ENCODE measurements at regions not wholly inside any gene's neighbourhood (a gene's known extent, or its start where the extent isn't known, plus 50 kb on each side); places are given as distances from the start of the nearest gene placed in this dataset.

GRCh38 chr11:106395716-106396349, 318.4 kb downstream of the AASDHPPT start:
- H3K27me3 Mint-ChIP-seq: no peaks in the 10 kb centered on the region
- H3K9me3 Mint-ChIP-seq: peaks cover 13 to 23% of the 10 kb centered on the region in 2 donors
- H3K4me3 Mint-ChIP-seq: no peak overlapping the region
- H3K36me3 Mint-ChIP-seq (ENCODE audit: insufficient read depth): no peaks in the 10 kb centered on the region
- no peak for DNase-seq
- H3K4me1 Mint-ChIP-seq (ENCODE audit: low read depth in 2 of 2): no peaks in the 10 kb centered on the region
- ATAC-seq (replicated peaks): no peak
- H3K27ac Mint-ChIP-seq: no peak overlapping the region

DNA sequence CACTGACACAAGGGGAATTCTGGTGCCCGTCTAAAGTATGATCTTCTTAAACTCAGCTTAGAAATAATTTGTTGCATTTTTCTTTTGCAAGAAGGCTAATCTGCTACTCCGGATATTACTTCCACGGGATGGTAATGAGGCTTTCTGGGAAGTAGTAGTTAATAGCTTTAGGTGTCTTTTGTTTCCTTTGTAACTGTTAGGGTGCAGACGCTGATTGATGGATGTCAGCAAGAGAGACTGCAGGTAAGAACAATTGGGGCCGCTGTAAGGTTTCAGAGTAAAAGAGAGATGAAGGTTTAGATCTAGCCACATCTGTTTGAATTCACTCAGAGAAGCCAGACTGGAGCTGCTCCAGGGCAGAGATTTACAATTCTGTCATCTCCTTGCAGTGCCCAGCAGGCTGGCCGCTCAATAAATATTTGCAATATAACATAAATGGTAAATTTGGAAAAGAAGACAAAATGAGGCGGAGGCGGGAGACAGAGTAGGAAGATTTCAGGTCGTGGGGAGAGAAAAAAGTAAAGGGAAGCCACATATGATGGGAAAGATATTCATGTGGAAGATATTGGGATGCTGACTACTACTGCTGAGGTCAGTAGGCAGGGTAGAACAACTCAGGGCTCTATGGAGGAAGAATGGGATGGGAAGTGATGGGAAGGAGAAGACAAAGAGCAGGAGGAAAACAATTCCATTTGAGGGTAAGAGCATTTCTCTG, 320.5 kb downstream of the AASDHPPT start:
- H3K4me3 Mint-ChIP-seq: no peak overlapping the region
- no peak for ATAC-seq (replicated peaks)
- DNase-seq: no peak
- H3K9me3 Mint-ChIP-seq: peaks cover 11 to 23% of the 10 kb centered on the region in 2 donors
- no peaks in the 10 kb centered on the region for H3K27me3 Mint-ChIP-seq
- H3K36me3 Mint-ChIP-seq (ENCODE audit: insufficient read depth): no peaks in the 10 kb centered on the region
- no peaks in the 10 kb centered on the region for H3K4me1 Mint-ChIP-seq (ENCODE audit: low read depth in 2 of 2)
- H3K27ac Mint-ChIP-seq: no peak overlapping the region

- H3K4me1 Mint-ChIP-seq (ENCODE audit: low read depth in 2 of 2): no peaks in the 10 kb centered on the region
- no peaks in the 10 kb centered on the region for H3K27me3 Mint-ChIP-seq
- no peaks in the 10 kb centered on the region for H3K36me3 Mint-ChIP-seq (ENCODE audit: insufficient read depth)
- DNase-seq (no peak), ATAC-seq (replicated peaks) (no peak)
- no peak overlapping the region for H3K27ac Mint-ChIP-seq
- peaks cover 11 to 25% of the 10 kb centered on the region in 2 donors for H3K9me3 Mint-ChIP-seq
- no peak overlapping the region for H3K4me3 Mint-ChIP-seq
These were observed 321.1 kb downstream of the AASDHPPT start for GRCh38 chr11:106398502-106399075.

GRCh38 chr11:106399076-106399511, 321.6 kb downstream of the AASDHPPT start:
- Mint-ChIP-seq H3K27ac (no peak overlapping the region), H3K36me3 (ENCODE audit: insufficient read depth) (no peaks in the 10 kb centered on the region), H3K4me3 (no peak overlapping the region), H3K27me3 (no peaks in the 10 kb centered on the region), H3K9me3 (peaks cover 11 to 28% of the 10 kb centered on the region in 2 donors), H3K4me1 (ENCODE audit: low read depth in 2 of 2) (no peaks in the 10 kb centered on the region)
- ATAC-seq (replicated peaks) (no peak), DNase-seq (no peak)

GRCh38 chr11:106399624-106400023, 322.2 kb downstream of the AASDHPPT start:
- no peaks in the 10 kb centered on the region for H3K27me3 Mint-ChIP-seq

DNA sequence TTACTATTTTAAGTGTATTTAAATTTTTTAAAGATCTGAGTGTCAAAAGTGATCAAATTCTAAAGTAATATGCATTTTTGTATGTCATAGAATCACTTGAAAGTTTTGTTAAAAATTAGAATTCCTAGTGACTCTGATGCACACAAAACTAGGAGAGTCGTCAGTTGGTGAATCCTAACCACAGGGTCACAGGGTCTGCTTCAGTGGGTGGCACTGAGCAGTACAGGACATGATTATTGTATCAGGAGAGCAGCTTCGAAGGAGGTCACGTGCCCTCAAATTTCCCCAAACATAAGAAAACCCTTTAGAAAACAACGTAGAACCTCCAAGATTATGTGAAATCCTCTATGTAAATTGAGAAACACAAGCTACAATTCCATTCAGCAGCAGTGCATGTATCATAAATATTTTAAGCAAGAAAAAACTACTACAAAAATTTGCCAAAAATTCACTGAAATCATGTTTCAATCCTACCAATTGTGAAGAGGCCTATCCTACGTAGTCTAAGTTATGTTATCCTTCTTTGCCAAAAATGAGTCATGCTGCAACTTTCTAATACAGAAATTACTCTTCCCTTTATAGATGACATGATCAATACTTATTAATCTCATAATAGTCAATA, 323.6 kb downstream of the AASDHPPT start:
- no peak overlapping the region for H3K4me3 Mint-ChIP-seq
- no peaks in the 10 kb centered on the region for H3K27me3 Mint-ChIP-seq
- H3K9me3 Mint-ChIP-seq: peaks cover 12 to 21% of the 10 kb centered on the region in 2 donors
- ATAC-seq (replicated peaks): no peak
- H3K4me1 Mint-ChIP-seq (ENCODE audit: low read depth in 2 of 2): no peaks in the 10 kb centered on the region
- H3K36me3 Mint-ChIP-seq (ENCODE audit: insufficient read depth): no peaks in the 10 kb centered on the region
- DNase-seq: no peak
- H3K27ac Mint-ChIP-seq: no peak overlapping the region

More at GRCh38 chr11:106399624-106400023, 322.2 kb downstream of the AASDHPPT start:
- no peaks in the 10 kb centered on the region for H3K36me3 Mint-ChIP-seq (ENCODE audit: insufficient read depth)
- H3K4me1 Mint-ChIP-seq (ENCODE audit: low read depth in 2 of 2): no peaks in the 10 kb centered on the region
- no peak for ATAC-seq (replicated peaks)
- H3K4me3 Mint-ChIP-seq: no peak overlapping the region
- no peak overlapping the region for H3K27ac Mint-ChIP-seq
- peaks cover 11 to 27% of the 10 kb centered on the region in 2 donors for H3K9me3 Mint-ChIP-seq
- DNase-seq: no peak

DNA sequence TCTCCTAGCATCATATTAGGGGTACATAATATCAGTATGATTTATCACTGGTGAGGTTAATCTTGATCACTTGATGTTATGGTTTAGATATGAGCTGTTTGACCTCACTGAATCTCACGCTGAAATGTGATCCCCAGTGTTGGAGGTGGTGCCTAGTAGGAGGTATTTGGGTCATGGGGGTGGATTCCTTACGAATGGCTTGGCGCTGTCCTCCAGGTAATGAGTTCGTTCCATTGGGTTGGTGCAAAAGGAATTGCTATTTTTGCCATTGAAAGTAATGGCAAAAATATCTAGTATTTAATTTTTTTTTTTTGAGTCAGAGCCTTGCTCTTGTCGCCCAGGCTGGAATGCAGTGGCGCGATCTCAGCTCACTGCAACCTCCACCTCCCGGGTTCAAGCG, 326.3 kb downstream of the AASDHPPT start:
- Mint-ChIP-seq H3K4me1 (ENCODE audit: low read depth in 2 of 2) (no peaks in the 10 kb centered on the region), H3K27ac (no peak overlapping the region), H3K36me3 (ENCODE audit: insufficient read depth) (no peaks in the 10 kb centered on the region), H3K4me3 (no peak overlapping the region), H3K9me3 (peaks cover 5 to 10% of the 10 kb centered on the region in 2 donors), H3K27me3 (no peaks in the 10 kb centered on the region)
- DNase-seq: no peak
- no peak for ATAC-seq (replicated peaks)

GRCh38 chr11:106409222-106409621, 331.8 kb downstream of the AASDHPPT start:
- DNase-seq: no peak
- no peak for ATAC-seq (replicated peaks)
- Mint-ChIP-seq H3K27ac (no peak overlapping the region), H3K4me1 (ENCODE audit: low read depth in 2 of 2) (no peaks in the 10 kb centered on the region), H3K27me3 (no peaks in the 10 kb centered on the region), H3K4me3 (no peak overlapping the region), H3K36me3 (ENCODE audit: insufficient read depth) (no peaks in the 10 kb centered on the region), H3K9me3 (peaks cover 5 to 6% of the 10 kb centered on the region in 2 donors)

DNA sequence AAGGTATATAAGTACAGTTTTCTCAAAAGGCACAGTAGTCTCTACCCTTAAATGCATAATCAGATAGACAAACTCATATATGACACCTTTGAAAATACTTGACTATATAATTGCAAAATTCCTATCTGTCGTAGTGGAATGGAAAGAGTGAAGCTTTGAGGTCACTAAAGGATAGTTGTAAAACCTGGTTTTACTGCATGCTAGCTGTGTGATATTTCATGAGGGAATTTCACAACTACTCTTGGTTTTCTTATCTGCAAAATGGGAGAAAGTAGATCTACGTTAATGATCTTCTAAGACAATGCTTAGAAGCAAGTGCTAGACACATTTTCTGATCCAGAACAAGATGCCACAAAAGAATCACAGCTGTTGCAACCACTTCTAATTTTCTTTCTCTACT, 332.2 kb downstream of the AASDHPPT start:
- ATAC-seq (replicated peaks): no peak
- H3K9me3 Mint-ChIP-seq: peaks cover under 1 to 6% of the 10 kb centered on the region in 2 donors
- no peaks in the 10 kb centered on the region for H3K27me3 Mint-ChIP-seq
- no peak for DNase-seq
- H3K4me1 Mint-ChIP-seq (ENCODE audit: low read depth in 2 of 2): no peaks in the 10 kb centered on the region
- H3K36me3 Mint-ChIP-seq (ENCODE audit: insufficient read depth): no peaks in the 10 kb centered on the region
- no peak overlapping the region for H3K4me3 Mint-ChIP-seq
- no peak overlapping the region for H3K27ac Mint-ChIP-seq

DNA sequence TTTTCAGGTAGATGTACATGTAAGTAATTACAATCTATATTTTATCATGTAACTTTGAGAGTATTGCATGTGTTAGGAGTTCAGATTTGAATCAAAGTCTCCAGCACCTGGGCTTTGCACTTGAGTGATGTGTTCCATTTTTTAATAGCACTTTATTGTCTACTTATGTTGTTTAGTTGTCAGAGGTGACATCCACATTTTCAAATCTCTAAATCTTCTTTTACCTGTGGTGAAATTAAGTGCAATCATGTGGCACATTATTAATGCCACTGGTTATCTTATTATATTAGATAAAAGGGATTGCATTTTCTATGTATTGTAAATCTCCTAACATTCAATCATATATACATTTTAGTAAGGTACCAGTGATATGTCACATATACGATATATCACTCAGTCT, 333.4 kb downstream of the AASDHPPT start:
- DNase-seq (no peak), ATAC-seq (replicated peaks) (no peak)
- Mint-ChIP-seq H3K36me3 (ENCODE audit: insufficient read depth) (no peaks in the 10 kb centered on the region), H3K4me1 (ENCODE audit: low read depth in 2 of 2) (no peaks in the 10 kb centered on the region), H3K27me3 (no peaks in the 10 kb centered on the region), H3K27ac (no peak overlapping the region), H3K9me3 (peaks cover 0 to 1% of the 10 kb centered on the region in 2 donors), H3K4me3 (no peak overlapping the region)

DNA sequence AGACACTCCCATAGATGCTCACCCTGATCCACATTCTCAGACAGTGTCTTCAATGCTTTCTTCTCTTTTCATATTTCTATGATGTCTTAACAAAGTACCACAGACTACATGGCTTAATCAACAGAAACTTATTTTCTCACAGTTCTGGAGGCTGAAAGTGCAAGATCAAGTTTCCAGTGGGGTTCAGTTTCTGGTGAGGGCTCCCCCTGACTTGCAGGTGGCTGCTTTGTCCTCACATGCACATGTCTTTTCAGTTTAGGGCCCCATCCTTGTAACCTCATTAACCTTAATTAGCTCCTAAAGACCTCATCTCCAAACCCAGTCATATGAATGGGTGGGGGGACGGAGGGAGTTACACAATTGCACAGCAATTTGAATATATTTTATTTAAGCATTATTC, 335.8 kb downstream of the AASDHPPT start:
- H3K9me3 Mint-ChIP-seq: peaks cover 0 to 1% of the 10 kb centered on the region in 2 donors
- H3K27me3 Mint-ChIP-seq: no peaks in the 10 kb centered on the region
- no peak overlapping the region for H3K27ac Mint-ChIP-seq
- H3K36me3 Mint-ChIP-seq (ENCODE audit: insufficient read depth): no peaks in the 10 kb centered on the region
- ATAC-seq (replicated peaks) (no peak), DNase-seq (no peak)
- H3K4me1 Mint-ChIP-seq (ENCODE audit: low read depth in 2 of 2): no peaks in the 10 kb centered on the region
- H3K4me3 Mint-ChIP-seq: no peak overlapping the region

DNA sequence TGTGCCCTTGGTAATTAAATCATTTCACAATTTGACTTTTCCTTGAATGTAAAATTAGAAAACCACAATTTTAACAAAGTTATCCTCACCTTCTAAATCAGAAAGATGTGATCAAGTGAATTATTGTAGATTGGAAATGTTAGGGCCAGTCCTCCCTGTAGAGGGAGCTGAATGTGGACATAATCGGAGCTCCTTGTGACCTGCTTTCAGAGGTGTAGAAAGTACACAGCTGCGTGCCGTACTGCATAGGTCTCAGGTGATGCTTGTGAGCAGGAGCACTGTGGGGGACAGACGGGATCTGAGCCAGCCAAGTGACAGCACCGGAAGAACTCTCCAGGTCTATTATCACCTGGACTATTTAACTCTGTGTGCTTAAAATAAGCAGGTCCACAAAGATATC, 338.0 kb downstream of the AASDHPPT start:
- Mint-ChIP-seq H3K36me3 (ENCODE audit: insufficient read depth) (no peaks in the 10 kb centered on the region), H3K4me3 (no peak overlapping the region), H3K27me3 (no peaks in the 10 kb centered on the region), H3K4me1 (ENCODE audit: low read depth in 2 of 2) (no peaks in the 10 kb centered on the region), H3K9me3 (peaks cover 1 to 2% of the 10 kb centered on the region in 2 donors), H3K27ac (no peak overlapping the region)
- ATAC-seq (replicated peaks) (no peak), DNase-seq (no peak)

GRCh38 chr11:106418791-106419190, 341.3 kb downstream of the AASDHPPT start:
- no peak for DNase-seq
- no peak for ATAC-seq (replicated peaks)
- Mint-ChIP-seq H3K4me1 (ENCODE audit: low read depth in 2 of 2) (no peaks in the 10 kb centered on the region), H3K27me3 (no peaks in the 10 kb centered on the region), H3K36me3 (ENCODE audit: insufficient read depth) (no peaks in the 10 kb centered on the region), H3K9me3 (peaks cover 0 to 10% of the 10 kb centered on the region in 2 donors), H3K27ac (no peak overlapping the region), H3K4me3 (no peak overlapping the region)

Measured in effector memory CD8-positive, alpha-beta T cell (primary cell).